H9 (cell line): ENCODE measurements at regions not wholly inside any gene's neighbourhood (a gene's known extent, or its start where the extent isn't known, plus 50 kb on each side); places are given as distances from the start of the nearest gene placed in this dataset.

Experiments used
- DNase-seq: peaks from one replicate; pipeline ENCODE4 v3.0.0-alpha.2; 2017
- H2AFZ ChIP-seq: one replicate; pipeline ENCODE4 v1.6.1; 2013; ENCODE audit warnings: mild to moderate bottlenecking, low read length, control low read depth, moderate library complexity
- H2AK5ac ChIP-seq: 2 replicates; pipeline ENCODE4 v1.6.1; 2013; ENCODE audit warnings: low read length, control low read depth, mixed read lengths; ENCODE audit not compliant: insufficient read length
- H2BK120ac ChIP-seq: one replicate; pipeline ENCODE4 v1.6.1; 2013; ENCODE audit warnings: low read depth, mild to moderate bottlenecking, low read length, control low read depth, inconsistent platforms; ENCODE audit not compliant: poor library complexity, severe bottlenecking
- H2BK12ac ChIP-seq: 2 replicates; pipeline ENCODE4 v1.6.1; 2013; ENCODE audit warnings: low read length, control low read depth, mixed read lengths, low read depth; ENCODE audit not compliant: insufficient read length
- H2BK15ac ChIP-seq: 2 replicates; pipeline ENCODE4 v1.6.1; 2013; ENCODE audit warnings: low read depth, low read length, control low read depth
- H2BK20ac ChIP-seq: one replicate; pipeline ENCODE4 v1.6.1; 2013; ENCODE audit warnings: low read depth, mild to moderate bottlenecking, low read length, control low read depth, inconsistent platforms; ENCODE audit not compliant: poor library complexity, severe bottlenecking
- H2BK5ac ChIP-seq: 2 replicates; pipeline ENCODE4 v1.6.1; 2013; ENCODE audit warnings: low read length, control low read depth, mixed read lengths; ENCODE audit not compliant: insufficient read length
- H3K14ac ChIP-seq: 2 replicates; pipeline ENCODE4 v1.6.1; 2013; ENCODE audit warnings: low read length, control low read depth; ENCODE audit not compliant: insufficient read depth
- H3K18ac ChIP-seq: 2 replicates; pipeline ENCODE4 v1.6.1; 2013; ENCODE audit warnings: low read depth, mild to moderate bottlenecking, mixed read lengths, low read length, control low read depth; ENCODE audit not compliant: insufficient read length
- H3K23ac ChIP-seq: 2 replicates; pipeline ENCODE4 v1.6.1; 2013; ENCODE audit warnings: low read length, control low read depth, mixed read lengths, low read depth; ENCODE audit not compliant: insufficient read length
- H3K23me2 ChIP-seq: 2 replicates; pipeline ENCODE4 v1.6.1; 2013; ENCODE audit warnings: low read depth, mild to moderate bottlenecking, mixed read lengths, low read length, control low read depth; ENCODE audit not compliant: insufficient read length, poor library complexity, severe bottlenecking
- H3K27ac ChIP-seq: 2 replicates; pipeline ENCODE4 v1.5.1; 2013; ENCODE audit warnings: low read length, control low read depth, mixed read lengths, low read depth; ENCODE audit not compliant: insufficient read length
- H3K27me3 ChIP-seq: 2 replicates; pipeline ENCODE4 v1.6.1; 2013; ENCODE audit warnings: low read length, control low read depth, inconsistent platforms; ENCODE audit not compliant: insufficient read depth
- H3K4ac ChIP-seq: 2 replicates; pipeline ENCODE4 v1.6.1; 2013; ENCODE audit warnings: low read depth, mild to moderate bottlenecking, control low read depth, inconsistent platforms, low read length, moderate library complexity
- H3K4me1 ChIP-seq: 2 replicates; pipeline ENCODE4 v1.6.1; 2013; ENCODE audit warnings: low read length, control low read depth, inconsistent platforms; ENCODE audit not compliant: insufficient read depth
- H3K4me2 ChIP-seq: 2 replicates; pipeline ENCODE4 v1.6.1; 2013; ENCODE audit warnings: low read length, control low read depth, mixed read lengths; ENCODE audit not compliant: insufficient read length, insufficient read depth
- H3K56ac ChIP-seq: 2 replicates; pipeline ENCODE4 v1.6.1; 2013; ENCODE audit warnings: low read depth, mild to moderate bottlenecking, mixed read lengths, low read length, control low read depth; ENCODE audit not compliant: insufficient read length
- H3K79me1 ChIP-seq: 2 replicates; pipeline ENCODE4 v1.6.1; 2013; ENCODE audit warnings: low read depth, mild to moderate bottlenecking, moderate library complexity, low read length, control low read depth, inconsistent platforms; ENCODE audit not compliant: insufficient read depth, poor library complexity, severe bottlenecking
- H3K79me2 ChIP-seq: 2 replicates; pipeline ENCODE4 v1.6.1; 2013; ENCODE audit warnings: low read length, control low read depth, inconsistent platforms; ENCODE audit not compliant: insufficient read depth
- H3K9ac ChIP-seq: 2 replicates; pipeline ENCODE4 v1.6.1; 2013; ENCODE audit warnings: low read length, control low read depth, mixed read lengths; ENCODE audit not compliant: insufficient read length; ENCODE audit errors: extremely low read depth
- H3K9me3 ChIP-seq: one replicate; pipeline ENCODE4 v1.6.1; 2013; ENCODE audit warnings: low read depth, low read length, inconsistent platforms; ENCODE audit not compliant: control insufficient read depth
- H3T11ph ChIP-seq: one replicate; pipeline ENCODE4 v1.6.1; 2013; ENCODE audit warnings: mild to moderate bottlenecking, low read length, control low read depth, inconsistent platforms
- H4K20me1 ChIP-seq: one replicate; pipeline ENCODE4 v1.6.1; 2013; ENCODE audit not compliant: control insufficient read depth, insufficient read length, insufficient read depth
- H4K5ac ChIP-seq: 2 replicates; pipeline ENCODE4 v1.6.1; 2013; ENCODE audit warnings: low read depth, mild to moderate bottlenecking, mixed read lengths, low read length, control low read depth; ENCODE audit not compliant: insufficient read length
- H4K8ac ChIP-seq: replicated peaks from 2 replicates; pipeline ENCODE4 v1.6.1; 2013; ENCODE audit warnings: low read length, control low read depth, mixed read lengths, low read depth; ENCODE audit not compliant: insufficient read length
- H4K91ac ChIP-seq: 2 replicates; pipeline ENCODE4 v1.6.1; 2013; ENCODE audit warnings: low read depth, mild to moderate bottlenecking, moderate library complexity, mixed read lengths, low read length, control low read depth; ENCODE audit not compliant: insufficient read length
- H3K27ac Mint-ChIP-seq, 3 experiments: 2 replicates in 2 of 3; 3 replicates in 1 of 3; pipeline ENCODE4 v1.8.0; 2020 to 2021; ENCODE audit warnings: mixed read lengths in 3 of 3, mild to moderate bottlenecking in 1 of 3, moderate library complexity in 1 of 3
- H3K27me3 Mint-ChIP-seq: 2 replicates; pipeline ENCODE4 v1.8.0; 2021; ENCODE audit warnings: low read depth, mild to moderate bottlenecking, moderate library complexity, mixed read lengths
- H3K36me3 Mint-ChIP-seq, 3 experiments: 2 replicates in 2 of 3; 3 replicates in 1 of 3; pipeline ENCODE4 v1.8.0; 2020 to 2021; ENCODE audit warnings: low read depth in 3 of 3, mixed read lengths in 3 of 3; ENCODE audit not compliant: insufficient read depth in 1 of 3
- H3K4me1 Mint-ChIP-seq, 2 experiments: 2 replicates each; pipeline ENCODE4 v1.8.0; 2020; ENCODE audit warnings: mixed read lengths in 2 of 2
- H3K4me3 Mint-ChIP-seq, 2 experiments: 2 replicates in 1 of 2; 3 replicates in 1 of 2; pipeline ENCODE4 v1.8.0; 2020 to 2021; ENCODE audit warnings: mild to moderate bottlenecking in 2 of 2, mixed read lengths in 2 of 2, moderate library complexity in 1 of 2
- H3K9me3 Mint-ChIP-seq, 2 experiments: 2 replicates in 1 of 2; 3 replicates in 1 of 2; pipeline ENCODE4 v1.8.0; 2020; ENCODE audit warnings: mild to moderate bottlenecking in 2 of 2, mixed read lengths in 2 of 2, moderate library complexity in 1 of 2
- WGBS: extraction: QIAGEN DNeasy Blood & Tissue Kit; methylation state at CpG from one replicate; pipeline ENCODE4 v1.1.7; 2013; ENCODE audit warnings: missing lambda C conversion rate, low lambda C conversion rate, mixed read lengths; ENCODE audit not compliant: insufficient read length; ENCODE audit errors: extremely low coverage; 5-methylcytosine and 5-hydroxymethylcytosine counted together
- TF ChIP-seq, protein P1 (sequence below): fragments of 200-600 bp; sonication (generic); conservative IDR thresholded peaks from 3 replicates; pipeline ENCODE4 v1.8.0; 2021; ENCODE audit warnings: antibody characterized with exemption, mild to moderate bottlenecking

GRCh38 chr10:43854007-43854406 is 205.3 kb upstream of the ZNF32 start:
- Histone ChIP-seq H4K8ac (no peak overlapping the region), H3K79me1 (no peaks in the 10 kb centered on the region), H3K23me2 (no peaks in the 10 kb centered on the region), H2BK5ac (no peak overlapping the region), H4K91ac (no peak overlapping the region), H3K4me2 (no peak overlapping the region), H2BK120ac (no peak overlapping the region), H3K4me1 (no peaks in the 10 kb centered on the region), H2BK12ac (no peak overlapping the region), H3K4ac (no peak overlapping the region), H3K23ac (no peak overlapping the region), H3K27me3 (no peaks in the 10 kb centered on the region), H3K79me2 (no peaks in the 10 kb centered on the region), H2BK20ac (no peak overlapping the region), H3K9me3 (no peaks in the 10 kb centered on the region), H3K14ac (no peak overlapping the region), H3K18ac (no peak overlapping the region), H4K20me1 (no peaks in the 10 kb centered on the region), H2BK15ac (no peak overlapping the region), H3T11ph (no peak overlapping the region), H3K9ac (no peak overlapping the region), H4K5ac (no peak overlapping the region), H2AK5ac (no peak overlapping the region), H3K56ac (no peak overlapping the region), H2AFZ (no peak overlapping the region), H3K27ac (no peak overlapping the region)
- Mint-ChIP-seq H3K27ac (no peak overlapping the region), H3K4me3 (no peak overlapping the region), H3K36me3 (no peaks in the 10 kb centered on the region), H3K4me1 (no peaks in the 10 kb centered on the region), H3K27me3 (no peaks in the 10 kb centered on the region), H3K9me3 (peaks cover 0 to 4% of the 10 kb centered on the region in 2 experiments; a peak in 2 of 5 replicates)
- TF ChIP-seq, protein P1, sequence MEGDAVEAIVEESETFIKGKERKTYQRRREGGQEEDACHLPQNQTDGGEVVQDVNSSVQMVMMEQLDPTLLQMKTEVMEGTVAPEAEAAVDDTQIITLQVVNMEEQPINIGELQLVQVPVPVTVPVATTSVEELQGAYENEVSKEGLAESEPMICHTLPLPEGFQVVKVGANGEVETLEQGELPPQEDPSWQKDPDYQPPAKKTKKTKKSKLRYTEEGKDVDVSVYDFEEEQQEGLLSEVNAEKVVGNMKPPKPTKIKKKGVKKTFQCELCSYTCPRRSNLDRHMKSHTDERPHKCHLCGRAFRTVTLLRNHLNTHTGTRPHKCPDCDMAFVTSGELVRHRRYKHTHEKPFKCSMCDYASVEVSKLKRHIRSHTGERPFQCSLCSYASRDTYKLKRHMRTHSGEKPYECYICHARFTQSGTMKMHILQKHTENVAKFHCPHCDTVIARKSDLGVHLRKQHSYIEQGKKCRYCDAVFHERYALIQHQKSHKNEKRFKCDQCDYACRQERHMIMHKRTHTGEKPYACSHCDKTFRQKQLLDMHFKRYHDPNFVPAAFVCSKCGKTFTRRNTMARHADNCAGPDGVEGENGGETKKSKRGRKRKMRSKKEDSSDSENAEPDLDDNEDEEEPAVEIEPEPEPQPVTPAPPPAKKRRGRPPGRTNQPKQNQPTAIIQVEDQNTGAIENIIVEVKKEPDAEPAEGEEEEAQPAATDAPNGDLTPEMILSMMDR = no peak
- no CpG with 5 or more reads among the region's 10 CpGs for WGBS
- DNase-seq = no peak
